Gastrocnemius medialis (tissue), 4 donors: ENCODE measurements at regions not wholly inside any gene's neighbourhood (a gene's known extent, or its start where the extent isn't known, plus 50 kb on each side); places are given as distances from the start of the nearest gene placed in this dataset.
A peak's percentile ranks its signal among the peaks of the same experiment; 100 is the strongest.

Experiments used
- ATAC-seq, 2 donors: fragments of 150-250 bp; one replicate each; pipeline ENCODE4 v1.9.1; 2016
- DNase-seq, 2 donors: peaks; one replicate each; pipeline ENCODE4 v3.0.0-alpha.2; 2019
- H3K27ac ChIP-seq, 4 donors: fragments of 200-600 bp; sonication (generic); 1 replicate in 1 of 4; 2 replicates in 3 of 4; pipeline ENCODE4 v1.5.1; 2016 to 2018; ENCODE audit warnings: mild to moderate bottlenecking in 2 of 4, moderate library complexity in 1 of 4
- H3K27me3 ChIP-seq, 3 donors: fragments of 200-600 bp; sonication (generic) in 2 of 3; 1 replicate in 1 of 3; 2 replicates in 2 of 3; pipeline versions ENCODE4 v1.5.1 to v1.6.0; 2016 to 2019; ENCODE audit warnings: mild to moderate bottlenecking in 1 of 3, moderate library complexity in 1 of 3
- H3K36me3 ChIP-seq, 2 donors: fragments of 200-600 bp; sonication (generic) in 1 of 2; one replicate each; pipeline ENCODE4 v1.5.1; 2017 to 2018
- H3K4me1 ChIP-seq, 2 donors: fragments of 200-600 bp; sonication (generic) in 1 of 2; one replicate each; pipeline ENCODE4 v1.5.1; 2016 to 2017; ENCODE audit warnings: mild to moderate bottlenecking in 2 of 2
- H3K4me3 ChIP-seq, 4 donors: fragments of 200-600 bp; sonication (generic) in 3 of 4; 1 replicate in 1 of 4; 2 replicates in 3 of 4; pipeline ENCODE4 v1.5.1; 2016 to 2019; ENCODE audit warnings: mild to moderate bottlenecking in 2 of 4
- H3K9me3 ChIP-seq, 3 donors: fragments of 200-600 bp; sonication (generic) in 2 of 3; 1 replicate in 1 of 3; 2 replicates in 2 of 3; pipeline ENCODE4 v1.5.1; 2016 to 2019
- POLR2A ChIP-seq, 2 donors: fragments of 450-650 bp; IDR thresholded peaks; one replicate each; pipeline ENCODE4 v1.6.1; 2017; ENCODE audit warnings: antibody characterized with exemption in 2 of 2, mild to moderate bottlenecking in 2 of 2, moderate library complexity in 2 of 2
- in situ Hi-C, 4 donors: fragments of 200-750 bp; cut with MboI; loops; one replicate each; pipeline versions ENCODE4 v1.15.0 to v1.8.0; 2017; ENCODE audit warnings: low sequenced_read_pairs in 4 of 4
- intact Hi-C: fragments of 100-400 bp; cut with DNase I; formaldehyde crosslinking; loops from one replicate; pipeline ENCODE4 v1.15.1; 2023; ENCODE audit warnings: low total_unique reads
- TF ChIP-seq, protein P1 (sequence below), 5 experiments: fragments of 450-650 bp in 3 of 5; fragments of 200-600 bp in 2 of 5; sonication (generic) in 2 of 5; IDR thresholded peaks in 4 of 5; conservative IDR thresholded peaks in 1 of 5; 1 replicate in 4 of 5; 2 replicates in 1 of 5; pipeline ENCODE4 v1.5.1; 2016 to 2019; ENCODE audit warnings: antibody characterized with exemption in 5 of 5, mild to moderate bottlenecking in 3 of 5, moderate library complexity in 3 of 5

- ATAC-seq (peak; percentile 70 to 72), DNase-seq (peak in 1 of 2 donors; percentile 7)
- Histone ChIP-seq H3K27me3 (no peaks in the 10 kb centered on the region), H3K36me3 (no peaks in the 10 kb centered on the region), H3K4me3 (no peak overlapping the region), H3K4me1 (peaks cover 37 to 42% of the 10 kb centered on the region in 2 donors), H3K9me3 (no peaks in the 10 kb centered on the region), H3K27ac (peak overlapping the region; percentile 64 to 68 (median 65))
- intact Hi-C loops (no loop called here), in situ Hi-C loops (no loop called here)
- TF ChIP-seq, protein P1, sequence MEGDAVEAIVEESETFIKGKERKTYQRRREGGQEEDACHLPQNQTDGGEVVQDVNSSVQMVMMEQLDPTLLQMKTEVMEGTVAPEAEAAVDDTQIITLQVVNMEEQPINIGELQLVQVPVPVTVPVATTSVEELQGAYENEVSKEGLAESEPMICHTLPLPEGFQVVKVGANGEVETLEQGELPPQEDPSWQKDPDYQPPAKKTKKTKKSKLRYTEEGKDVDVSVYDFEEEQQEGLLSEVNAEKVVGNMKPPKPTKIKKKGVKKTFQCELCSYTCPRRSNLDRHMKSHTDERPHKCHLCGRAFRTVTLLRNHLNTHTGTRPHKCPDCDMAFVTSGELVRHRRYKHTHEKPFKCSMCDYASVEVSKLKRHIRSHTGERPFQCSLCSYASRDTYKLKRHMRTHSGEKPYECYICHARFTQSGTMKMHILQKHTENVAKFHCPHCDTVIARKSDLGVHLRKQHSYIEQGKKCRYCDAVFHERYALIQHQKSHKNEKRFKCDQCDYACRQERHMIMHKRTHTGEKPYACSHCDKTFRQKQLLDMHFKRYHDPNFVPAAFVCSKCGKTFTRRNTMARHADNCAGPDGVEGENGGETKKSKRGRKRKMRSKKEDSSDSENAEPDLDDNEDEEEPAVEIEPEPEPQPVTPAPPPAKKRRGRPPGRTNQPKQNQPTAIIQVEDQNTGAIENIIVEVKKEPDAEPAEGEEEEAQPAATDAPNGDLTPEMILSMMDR (IDR thresholded peaks at IDR 0.05 in 4 of 5, conservative IDR thresholded peaks at IDR 0.05 in 1 of 5): no peak
- TF ChIP-seq POLR2A (IDR thresholded peaks at IDR 0.05): no peak
Measured at GRCh38 chr6:22447249-22448196, 121.8 kb upstream of the HDGFL1 start.

- Histone ChIP-seq H3K4me3 (no peak overlapping the region), H3K27me3 (no peaks in the 10 kb centered on the region), H3K27ac (peak overlapping the region in 2 of 4 donors; percentile 9 to 14), H3K4me1 (peaks cover 37 to 42% of the 10 kb centered on the region in 2 donors), H3K9me3 (no peaks in the 10 kb centered on the region), H3K36me3 (no peaks in the 10 kb centered on the region)
- DNase-seq (no peak), ATAC-seq (peak in 1 of 2 donors; percentile 18)
- in situ Hi-C loops (no loop called here), intact Hi-C loops (no loop called here)
- no peak for TF ChIP-seq POLR2A (IDR thresholded peaks at IDR 0.05)
- TF ChIP-seq, protein P1 (IDR thresholded peaks at IDR 0.05 in 4 of 5, conservative IDR thresholded peaks at IDR 0.05 in 1 of 5): no peak
Measured at GRCh38 chr6:22448291-22448711, 121.1 kb upstream of the HDGFL1 start.

DNA sequence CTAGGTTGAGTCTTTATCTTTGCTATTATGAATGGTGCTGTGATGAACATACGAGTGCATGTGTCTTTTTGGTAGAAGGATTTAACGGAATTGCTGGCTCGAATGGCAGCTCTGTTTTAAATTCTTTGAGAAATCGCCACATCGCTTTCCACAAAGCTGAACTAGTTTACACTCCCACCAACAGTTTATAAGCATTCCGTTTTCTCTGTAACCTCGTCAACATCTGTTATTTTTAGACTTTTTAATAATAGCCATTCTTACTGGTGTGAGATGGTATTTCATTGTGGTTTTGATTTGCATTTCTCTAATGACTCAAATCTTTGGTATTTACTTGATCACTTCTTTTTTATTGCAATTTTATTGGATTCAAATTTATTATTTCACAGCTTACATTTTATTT lies 117.4 kb upstream of the HDGFL1 start:
- in situ Hi-C loops: no loop called here

GRCh38 chr6:22455378-22455777 lies 114.0 kb upstream of the HDGFL1 start:
- H3K4me3 ChIP-seq: no peak overlapping the region
- TF ChIP-seq, protein P1 (IDR thresholded peaks at IDR 0.05 in 4 of 5, conservative IDR thresholded peaks at IDR 0.05 in 1 of 5): no peak
- no peak for TF ChIP-seq POLR2A (IDR thresholded peaks at IDR 0.05)
- no peaks in the 10 kb centered on the region for H3K27me3 ChIP-seq
- intact Hi-C loops: no loop called here
- in situ Hi-C loops: no loop called here
- no peaks in the 10 kb centered on the region for H3K4me1 ChIP-seq
- ATAC-seq (no peak), DNase-seq (no peak)
- no peaks in the 10 kb centered on the region for H3K9me3 ChIP-seq
- H3K27ac ChIP-seq: no peak overlapping the region
- no peaks in the 10 kb centered on the region for H3K36me3 ChIP-seq

More for the DNA sequence above, 117.4 kb upstream of the HDGFL1 start:
- H3K9me3 ChIP-seq: no peaks in the 10 kb centered on the region
- intact Hi-C loops: no loop called here
- no peak overlapping the region for H3K27ac ChIP-seq
- ATAC-seq (no peak), DNase-seq (no peak)
- peaks cover 13 to 15% of the 10 kb centered on the region in 2 donors for H3K4me1 ChIP-seq
- no peak for TF ChIP-seq POLR2A (IDR thresholded peaks at IDR 0.05)
- no peaks in the 10 kb centered on the region for H3K36me3 ChIP-seq
- no peaks in the 10 kb centered on the region for H3K27me3 ChIP-seq
- no peak overlapping the region for H3K4me3 ChIP-seq

DNA sequence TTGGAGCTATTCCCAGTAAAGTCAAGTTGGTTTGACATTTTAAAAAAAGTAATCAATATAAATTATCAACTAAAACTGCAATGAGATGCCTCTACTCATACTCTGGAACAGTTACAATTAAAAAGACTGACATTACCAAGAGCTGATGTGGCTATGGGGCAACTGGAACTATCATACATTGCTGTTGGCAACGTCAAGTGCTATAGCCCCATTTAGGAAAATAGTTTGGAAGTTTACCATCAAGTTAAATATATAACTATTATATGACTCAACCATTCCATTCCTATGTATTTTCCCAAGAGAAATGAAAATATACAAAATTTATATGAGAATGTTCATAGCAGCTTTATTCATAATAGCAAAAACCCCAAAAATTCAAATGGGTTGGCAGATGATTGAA lies 111.4 kb upstream of the HDGFL1 start:
- TF ChIP-seq POLR2A (IDR thresholded peaks at IDR 0.05): no peak
- TF ChIP-seq, protein P1 (IDR thresholded peaks at IDR 0.05 in 4 of 5, conservative IDR thresholded peaks at IDR 0.05 in 1 of 5): no peak
- no peaks in the 10 kb centered on the region for H3K9me3 ChIP-seq
- H3K36me3 ChIP-seq: no peaks in the 10 kb centered on the region
- no peaks in the 10 kb centered on the region for H3K4me1 ChIP-seq
- in situ Hi-C loops: no loop called here
- no peak for DNase-seq
- H3K4me3 ChIP-seq: no peak overlapping the region
- ATAC-seq: no peak
- intact Hi-C loops: no loop called here
- H3K27me3 ChIP-seq: no peaks in the 10 kb centered on the region
- H3K27ac ChIP-seq: no peak overlapping the region
